Esophagus squamous epithelium (tissue), 4 donors: ENCODE measurements at regions not wholly inside any gene's neighbourhood (a gene's known extent, or its start where the extent isn't known, plus 50 kb on each side); places are given as distances from the start of the nearest gene placed in this dataset.

ENCODE experiments used
- CTCF ChIP-seq, 6 experiments: fragments of 450-650 bp in 4 of 6; fragments of 200-600 bp in 2 of 6; sonication (generic) in 2 of 6; IDR thresholded peaks; one replicate each; pipeline ENCODE4 v1.5.1; 2016 to 2019; ENCODE audit warnings: antibody characterized with exemption in 6 of 6, mild to moderate bottlenecking in 4 of 6, moderate library complexity in 4 of 6
- POLR2A ChIP-seq, 4 donors: fragments of 450-650 bp; IDR thresholded peaks; one replicate each; pipeline ENCODE4 v1.6.1; 2017; ENCODE audit warnings: antibody characterized with exemption in 4 of 4, mild to moderate bottlenecking in 4 of 4, moderate library complexity in 3 of 4

DNA sequence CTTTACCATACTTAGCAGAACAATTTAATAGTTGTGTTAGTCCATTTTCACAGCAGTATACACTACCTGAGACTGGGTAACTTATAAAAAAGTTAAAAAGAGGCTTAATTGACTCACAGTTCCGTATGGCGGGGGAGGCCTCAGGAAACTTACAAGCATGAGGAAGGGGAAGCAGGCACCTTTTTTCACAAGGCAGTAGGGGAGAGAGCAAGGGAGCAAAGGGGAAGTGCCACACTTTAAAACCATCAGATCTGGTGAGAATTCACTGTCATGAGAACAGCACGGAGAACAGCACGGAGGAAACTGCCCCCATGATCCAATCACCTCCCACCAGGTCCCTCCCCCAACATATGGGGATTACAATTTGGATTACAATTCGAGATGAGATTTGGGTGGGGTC lies 269.9 kb downstream of the MTRR start:
- TF ChIP-seq CTCF (IDR thresholded peaks at IDR 0.05) (no peak), POLR2A (IDR thresholded peaks at IDR 0.05) (no peak)
